Tibial artery (tissue), 4 donors: ENCODE measurements at regions not wholly inside any gene's neighbourhood (a gene's known extent, or its start where the extent isn't known, plus 50 kb on each side); places are given as distances from the start of the nearest gene placed in this dataset.

Source experiments
- DNase-seq, 2 donors: peaks; one replicate each; pipeline ENCODE4 v3.0.0-alpha.2; 2019
- H3K27ac ChIP-seq, 2 donors: fragments of 200-600 bp; sonication (generic) in 1 of 2; 1 replicate in 1 of 2; 2 replicates in 1 of 2; pipeline ENCODE4 v1.5.1; 2018 to 2019; ENCODE audit warnings: mild to moderate bottlenecking in 1 of 2
- H3K27me3 ChIP-seq, 2 donors: fragments of 200-600 bp; sonication (generic) in 1 of 2; one replicate each; pipeline versions ENCODE4 v1.5.1 to v1.6.0; 2016 to 2019
- H3K36me3 ChIP-seq, 3 donors: fragments of 200-600 bp; sonication (generic) in 2 of 3; one replicate each; pipeline ENCODE4 v1.5.1; 2016 to 2019; ENCODE audit warnings: mild to moderate bottlenecking in 2 of 3
- H3K4me1 ChIP-seq, 4 donors: fragments of 200-600 bp; sonication (generic) in 2 of 4; 1 replicate in 3 of 4; 2 replicates in 1 of 4; pipeline ENCODE4 v1.5.1; 2016 to 2019
- H3K4me3 ChIP-seq, 2 donors: fragments of 200-600 bp; sonication (generic) in 1 of 2; 1 replicate in 1 of 2; 2 replicates in 1 of 2; pipeline ENCODE4 v1.5.1; 2018 to 2019; ENCODE audit warnings: mild to moderate bottlenecking in 2 of 2
- H3K9me3 ChIP-seq, 3 donors: fragments of 200-600 bp; sonication (generic) in 1 of 3; one replicate each; pipeline ENCODE4 v1.5.1; 2016 to 2019
- CTCF ChIP-seq, 2 experiments: fragments of 200-600 bp in 1 of 2; fragments of 450-650 bp in 1 of 2; IDR thresholded peaks; one replicate each; pipeline ENCODE4 v1.5.1; 2017 to 2019; ENCODE audit warnings: antibody characterized with exemption in 2 of 2, mild to moderate bottlenecking in 1 of 2, moderate library complexity in 1 of 2
- intact Hi-C: fragments of 100-400 bp; cut with DNase I; formaldehyde crosslinking; loops from one replicate; pipeline ENCODE4 v1.15.0; 2023; ENCODE audit warnings: low total_unique reads

DNA sequence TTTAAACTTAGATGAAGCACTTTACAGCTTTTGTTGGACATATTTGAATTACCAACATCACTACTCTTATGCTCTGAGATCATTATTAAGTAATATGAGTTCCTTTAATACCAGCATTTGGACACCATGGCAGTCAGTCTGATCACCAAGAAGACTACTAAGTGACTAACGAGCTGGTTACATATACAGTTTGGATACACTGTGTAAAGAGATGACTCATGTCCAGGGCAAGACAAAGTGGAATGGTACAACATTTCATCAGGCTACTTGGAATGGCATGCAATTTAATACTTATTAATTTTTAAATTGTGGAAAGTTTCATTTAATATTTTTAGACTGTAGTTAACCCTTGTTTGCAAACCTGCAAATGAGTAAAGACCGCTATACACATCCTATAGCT lies 237.4 kb upstream of the PRDM9 start:
- Histone ChIP-seq H3K36me3 (no peaks in the 10 kb centered on the region), H3K4me1 (no peaks in the 10 kb centered on the region), H3K4me3 (no peak overlapping the region), H3K9me3 (no peaks in the 10 kb centered on the region), H3K27me3 (no peaks in the 10 kb centered on the region), H3K27ac (no peak overlapping the region)
- TF ChIP-seq CTCF (IDR thresholded peaks at IDR 0.05) = no peak
- intact Hi-C loops = no loop called here
- DNase-seq = no peak

GRCh38 chr5:23268136-23268535 lies 239.3 kb upstream of the PRDM9 start:
- intact Hi-C loops = no loop called here
- H3K27ac ChIP-seq = no peak overlapping the region
- DNase-seq = no peak

GRCh38 chr5:23260621-23261020 lies 246.8 kb upstream of the PRDM9 start:
- DNase-seq = no peak
- Histone ChIP-seq H3K27me3 (no peaks in the 10 kb centered on the region), H3K4me1 (no peaks in the 10 kb centered on the region), H3K27ac (no peak overlapping the region), H3K9me3 (no peaks in the 10 kb centered on the region), H3K36me3 (no peaks in the 10 kb centered on the region), H3K4me3 (no peak overlapping the region)
- intact Hi-C loops = no loop called here
- TF ChIP-seq CTCF (IDR thresholded peaks at IDR 0.05) = no peak

More at GRCh38 chr5:23268136-23268535, 239.3 kb upstream of the PRDM9 start:
- H3K27me3 ChIP-seq = no peaks in the 10 kb centered on the region
- H3K4me3 ChIP-seq = no peak overlapping the region
- H3K36me3 ChIP-seq = no peaks in the 10 kb centered on the region
- no peaks in the 10 kb centered on the region for H3K4me1 ChIP-seq
- H3K9me3 ChIP-seq = no peaks in the 10 kb centered on the region
- TF ChIP-seq CTCF (IDR thresholded peaks at IDR 0.05) = no peak

DNA sequence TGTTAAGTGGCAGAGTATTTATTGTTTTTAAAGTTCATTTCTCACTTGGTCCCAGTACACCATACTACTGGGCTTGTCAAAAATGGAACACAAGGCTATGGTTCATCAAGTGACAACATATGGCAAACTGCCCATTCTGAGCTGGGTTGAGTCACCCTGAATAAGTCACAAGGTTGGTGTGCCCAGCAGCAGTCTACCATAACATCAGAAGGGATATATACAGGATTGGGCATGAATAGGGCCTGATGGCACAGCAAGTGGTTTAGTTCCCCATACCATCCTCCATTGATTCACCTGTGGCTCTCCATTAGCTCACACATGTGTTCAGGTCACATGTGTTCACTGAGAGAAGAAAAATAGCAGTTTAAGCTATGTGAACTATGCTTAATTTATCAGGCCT lies 249.8 kb upstream of the PRDM9 start:
- Histone ChIP-seq H3K9me3 (no peaks in the 10 kb centered on the region), H3K27me3 (no peaks in the 10 kb centered on the region), H3K36me3 (no peaks in the 10 kb centered on the region), H3K27ac (no peak overlapping the region), H3K4me3 (no peak overlapping the region), H3K4me1 (no peaks in the 10 kb centered on the region)
- intact Hi-C loops = no loop called here
- no peak for DNase-seq
- TF ChIP-seq CTCF (IDR thresholded peaks at IDR 0.05) = no peak

- H3K27me3 ChIP-seq = no peaks in the 10 kb centered on the region
- no peaks in the 10 kb centered on the region for H3K36me3 ChIP-seq
- no peak for TF ChIP-seq CTCF (IDR thresholded peaks at IDR 0.05)
- H3K4me1 ChIP-seq = no peaks in the 10 kb centered on the region
- H3K9me3 ChIP-seq = no peaks in the 10 kb centered on the region
- DNase-seq = no peak
- H3K27ac ChIP-seq = no peak overlapping the region
- intact Hi-C loops = no loop called here
- H3K4me3 ChIP-seq = no peak overlapping the region
Observed at GRCh38 chr5:23253621-23254198, 253.7 kb upstream of the PRDM9 start.

- intact Hi-C loops = no loop called here
- no peak overlapping the region for H3K4me3 ChIP-seq
- no peaks in the 10 kb centered on the region for H3K27me3 ChIP-seq
- no peaks in the 10 kb centered on the region for H3K9me3 ChIP-seq
- H3K4me1 ChIP-seq = no peaks in the 10 kb centered on the region
- no peak for DNase-seq
- H3K36me3 ChIP-seq = no peaks in the 10 kb centered on the region
- no peak overlapping the region for H3K27ac ChIP-seq
- no peak for TF ChIP-seq CTCF (IDR thresholded peaks at IDR 0.05)
Observed at GRCh38 chr5:23242891-23243290, 264.5 kb upstream of the PRDM9 start.
